ENCODE measurements at regions not wholly inside any gene's neighbourhood (a gene's known extent, or its start where the extent isn't known, plus 50 kb on each side); places are given as distances from the start of the nearest gene placed in this dataset.
"Not testable (repeated sequence)": the region's sequence is repeated elsewhere in the genome, so short reads cannot be mapped to it uniquely, and the experiment has no call there.

DNA sequence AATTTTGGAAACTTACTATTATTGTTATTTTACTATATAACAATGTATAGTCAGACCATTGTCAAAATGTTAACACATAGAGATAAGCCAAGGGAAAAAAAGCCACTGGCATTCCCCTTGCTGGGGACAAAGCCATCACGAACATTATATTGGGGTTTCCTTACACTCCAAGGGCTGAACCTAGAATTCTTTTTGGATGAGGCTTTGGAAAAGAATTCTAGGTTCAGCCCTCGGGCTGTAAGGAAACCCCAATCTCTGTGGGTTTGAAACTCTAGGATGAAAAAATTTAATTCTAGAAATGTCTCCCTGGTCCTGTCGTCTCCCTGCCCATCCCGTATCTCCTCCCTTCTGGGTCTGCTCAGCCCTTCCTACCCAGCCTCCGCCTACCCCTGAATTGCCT lies 67.0 kb upstream of the SMAD6 start:
- DNase-seq (ENCODE audit: low read depth in 2 of 3, low spot score in 2 of 3), result no peak

DNA sequence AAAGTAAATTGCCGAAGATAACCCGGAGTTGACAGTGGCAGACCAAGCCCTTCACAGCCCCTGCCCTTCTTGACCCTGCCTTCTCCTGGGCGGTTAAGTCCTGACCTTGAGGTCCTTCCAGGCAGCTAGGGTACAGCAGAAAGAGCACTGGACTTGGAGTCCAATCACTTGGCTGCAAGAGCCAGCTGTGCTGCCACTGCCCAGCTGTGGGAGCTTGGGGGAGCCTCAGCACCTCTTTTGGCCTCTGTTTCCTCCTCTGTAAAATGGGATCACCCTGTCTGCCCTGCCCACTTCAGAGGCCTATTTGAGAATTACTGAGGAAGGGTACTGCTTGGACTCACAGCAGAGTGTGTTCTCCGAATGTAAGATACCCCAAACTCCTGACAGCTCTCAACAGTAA lies 66.2 kb upstream of the SMAD6 start:
- DNase-seq (ENCODE audit: low read depth in 2 of 3, low spot score in 2 of 3), result no peak

DNA sequence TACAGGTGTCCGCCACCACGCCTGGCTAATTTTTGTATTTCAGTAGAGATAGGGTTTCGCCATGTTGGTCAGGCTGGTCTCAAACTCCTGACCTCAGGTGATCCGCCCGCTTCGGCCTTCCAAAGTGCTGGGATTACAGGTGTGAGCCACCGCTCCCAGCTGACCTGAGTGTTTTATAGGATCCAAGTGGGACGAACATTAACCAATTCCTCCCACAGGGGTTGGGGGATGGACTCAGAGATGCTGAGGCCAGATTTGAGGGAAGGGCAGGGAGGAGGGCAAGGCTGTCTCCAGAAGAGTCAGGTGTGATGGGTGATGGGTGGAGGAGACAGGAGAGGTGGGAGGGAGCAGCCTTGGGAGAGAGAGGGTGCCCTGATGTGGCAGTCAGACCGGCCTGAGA lies 65.0 kb upstream of the SMAD6 start:
- not testable (repeated sequence) for DNase-seq (ENCODE audit: low read depth in 2 of 3, low spot score in 2 of 3)

DNA sequence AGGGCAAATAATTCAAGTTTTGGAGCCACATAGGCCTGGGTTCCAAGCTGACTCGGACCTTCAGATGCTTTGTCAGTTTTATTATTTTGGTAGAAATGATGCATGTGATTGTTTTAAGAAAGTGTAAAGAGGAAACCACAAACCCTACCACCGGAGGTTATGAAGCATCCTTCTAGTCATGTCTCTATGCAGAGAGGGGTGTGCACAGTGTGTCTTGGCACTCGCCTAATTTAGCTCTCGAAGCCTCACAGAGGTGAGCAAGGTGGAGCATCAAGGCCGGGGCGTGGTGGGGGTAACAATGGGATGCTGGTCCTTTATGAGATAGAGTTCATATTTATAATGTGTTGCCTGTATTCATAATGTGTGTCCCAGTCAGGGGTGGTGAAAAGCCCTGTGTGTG lies 63.7 kb upstream of the SMAD6 start:
- no peak for DNase-seq (ENCODE audit: low read depth in 2 of 3, low spot score in 2 of 3)

DNA sequence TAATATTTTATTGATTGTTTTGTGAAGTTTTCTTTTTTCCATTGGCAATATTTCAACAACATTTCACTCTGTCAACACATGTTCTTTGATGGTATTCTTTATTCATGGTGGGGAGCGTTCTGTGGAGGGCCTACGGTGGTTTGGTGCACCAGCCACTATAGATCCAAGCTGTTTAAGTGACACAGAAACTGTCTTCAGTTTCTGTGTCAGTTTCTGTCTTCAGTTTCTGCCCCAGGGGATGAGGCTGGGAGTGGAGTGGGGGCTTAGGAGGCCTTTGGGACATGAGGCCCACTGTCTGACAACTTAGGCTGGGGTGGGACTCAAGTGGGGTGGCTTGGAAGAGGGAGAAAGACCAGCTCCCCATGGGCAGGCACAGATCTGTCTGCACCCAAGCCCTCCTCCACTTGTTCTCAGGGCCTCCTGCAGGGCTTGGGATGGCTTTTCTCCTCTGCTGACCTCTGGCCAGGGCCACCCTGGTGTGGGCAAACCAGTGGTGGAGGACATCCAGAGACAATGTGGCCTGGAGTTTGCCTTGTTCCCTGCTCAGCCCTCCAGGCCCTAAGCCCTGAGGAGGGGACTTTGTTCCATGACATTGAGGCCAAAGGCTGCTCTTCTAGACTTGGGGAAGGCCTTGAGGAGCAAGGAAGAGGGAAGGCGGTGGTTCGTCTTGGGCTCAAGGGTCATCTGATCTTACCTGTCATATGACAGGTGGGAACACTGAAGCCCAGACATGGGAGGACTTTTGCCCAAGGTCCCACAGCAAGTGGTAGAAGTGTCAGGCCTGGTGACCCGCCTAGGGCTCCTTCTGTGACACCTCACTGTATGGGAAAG lies 60.3 kb upstream of the SMAD6 start:
- DNase-seq (ENCODE audit: low read depth in 2 of 3, low spot score in 2 of 3), result no peak

DNA sequence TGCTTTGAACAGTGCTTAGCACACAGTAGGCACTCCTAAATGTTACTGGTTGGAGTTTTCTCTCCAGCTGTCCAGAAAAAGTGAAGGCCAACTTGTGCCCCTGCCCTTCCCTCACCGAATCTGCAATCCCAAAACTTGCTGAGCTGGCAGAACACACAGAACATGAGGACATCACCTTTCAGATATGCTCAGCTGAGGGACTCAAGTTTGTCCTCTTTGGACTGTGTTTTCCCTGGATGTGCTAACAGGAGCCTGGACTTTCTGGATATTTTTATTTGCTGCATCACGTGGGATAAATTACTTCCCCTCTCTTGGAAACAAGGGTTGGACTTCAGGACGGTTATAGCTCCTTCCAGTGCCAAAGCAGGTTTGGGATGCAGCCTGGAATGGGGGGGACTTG lies 59.5 kb upstream of the SMAD6 start:
- DNase-seq (ENCODE audit: low read depth in 2 of 3, low spot score in 2 of 3), result no peak

DNA sequence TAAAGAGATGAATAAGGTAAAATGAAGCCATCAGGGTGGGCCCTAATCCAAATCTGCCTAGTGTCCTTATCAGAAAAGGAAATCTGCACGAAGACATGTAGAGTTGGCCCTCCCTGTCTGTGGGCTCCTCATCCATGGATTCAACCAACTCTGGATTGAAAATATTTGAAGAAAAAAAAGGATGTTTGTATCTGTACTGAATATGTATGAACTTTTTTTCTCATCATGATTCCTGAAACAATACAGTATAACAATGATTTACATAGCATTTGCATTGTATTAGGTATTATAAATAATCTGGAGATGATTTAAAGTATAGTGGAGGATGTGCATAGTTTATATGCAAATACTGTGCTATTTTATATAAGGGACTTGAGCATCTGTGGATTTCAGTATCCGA lies 59.0 kb upstream of the SMAD6 start:
- DNase-seq (ENCODE audit: low read depth in 2 of 3, low spot score in 2 of 3), result no peak

DNA sequence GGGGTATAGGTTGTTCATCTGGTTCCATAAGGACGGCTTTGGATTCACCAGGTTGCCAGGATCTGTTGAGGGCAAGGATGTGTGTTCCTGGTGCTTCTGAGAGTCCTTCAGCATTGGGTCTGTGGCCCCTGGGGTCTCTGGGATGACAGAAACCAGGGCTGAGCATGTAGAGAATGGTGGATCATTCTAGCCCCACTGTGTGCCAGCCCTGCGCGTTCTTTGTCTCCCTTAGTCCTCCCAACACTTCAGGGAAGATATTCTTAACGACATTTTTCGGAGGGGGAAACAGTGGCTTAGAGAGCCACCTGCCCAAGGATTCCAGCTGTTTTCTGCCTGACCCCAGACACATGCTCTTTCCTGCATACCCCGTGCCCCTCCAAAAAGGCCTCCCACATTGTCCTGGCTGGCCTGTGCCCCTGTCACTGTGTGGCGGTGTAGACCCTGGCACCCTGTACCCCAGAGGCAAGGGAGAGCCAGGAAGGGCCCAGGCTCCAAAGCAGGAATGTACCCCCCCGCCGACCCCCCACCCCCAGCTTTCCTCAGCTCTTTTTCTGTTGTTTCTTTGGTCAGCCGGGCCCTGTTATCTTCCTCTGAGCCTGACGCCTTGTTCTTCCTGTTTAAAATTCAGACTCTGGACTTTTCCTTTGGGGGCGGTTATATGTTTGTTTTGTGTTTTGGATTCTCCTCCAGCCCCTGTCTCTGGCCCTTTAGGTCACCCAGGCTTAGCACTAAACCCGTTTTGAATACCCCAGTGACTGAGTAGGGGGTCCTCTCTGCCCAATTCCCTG lies 57.8 kb upstream of the SMAD6 start:
- no peak for DNase-seq (ENCODE audit: low read depth in 2 of 3, low spot score in 2 of 3)

DNA sequence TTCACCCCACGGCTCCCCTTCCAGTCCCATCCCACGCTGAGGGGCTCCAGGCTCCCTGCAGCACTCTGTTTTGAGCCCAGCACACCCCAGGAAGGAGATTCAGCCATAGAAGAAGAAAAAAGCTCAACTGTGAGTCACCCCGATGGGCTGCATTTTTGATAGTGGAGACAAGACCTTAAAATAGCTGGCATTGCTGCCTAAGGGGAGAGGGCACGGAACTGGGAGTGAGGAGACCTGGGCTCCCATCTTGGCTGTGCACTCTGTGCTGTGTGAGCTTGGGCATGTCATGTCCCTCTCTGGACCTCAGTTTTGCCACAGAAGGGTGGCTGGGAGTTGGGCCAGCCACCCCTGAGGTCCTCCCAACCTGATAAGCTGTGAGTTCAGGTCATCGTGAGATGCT lies 57.2 kb upstream of the SMAD6 start:
- DNase-seq (ENCODE audit: low read depth in 2 of 3, low spot score in 2 of 3), result no peak

DNA sequence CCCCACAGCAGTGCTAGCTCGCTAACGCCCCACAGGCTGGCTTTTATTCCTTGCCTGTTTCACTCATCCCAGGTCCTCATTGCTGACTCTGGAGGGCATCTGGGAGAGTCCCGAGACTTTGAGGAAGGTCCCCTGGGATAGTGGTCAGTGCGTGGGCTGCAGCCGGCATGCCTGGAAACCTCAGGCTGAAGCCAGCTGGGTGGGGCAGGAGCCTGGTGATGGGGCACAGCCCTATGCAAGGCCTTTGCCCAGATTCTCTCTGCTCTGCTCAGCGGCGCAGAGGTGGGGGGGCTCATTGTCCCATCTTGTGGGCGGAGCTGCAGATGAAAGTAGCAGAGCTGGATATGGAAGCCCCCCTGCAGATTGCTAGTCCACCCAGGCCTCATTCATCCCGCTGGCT lies 55.7 kb upstream of the SMAD6 start:
- DNase-seq (ENCODE audit: low read depth in 2 of 3, low spot score in 2 of 3), result no peak

DNA sequence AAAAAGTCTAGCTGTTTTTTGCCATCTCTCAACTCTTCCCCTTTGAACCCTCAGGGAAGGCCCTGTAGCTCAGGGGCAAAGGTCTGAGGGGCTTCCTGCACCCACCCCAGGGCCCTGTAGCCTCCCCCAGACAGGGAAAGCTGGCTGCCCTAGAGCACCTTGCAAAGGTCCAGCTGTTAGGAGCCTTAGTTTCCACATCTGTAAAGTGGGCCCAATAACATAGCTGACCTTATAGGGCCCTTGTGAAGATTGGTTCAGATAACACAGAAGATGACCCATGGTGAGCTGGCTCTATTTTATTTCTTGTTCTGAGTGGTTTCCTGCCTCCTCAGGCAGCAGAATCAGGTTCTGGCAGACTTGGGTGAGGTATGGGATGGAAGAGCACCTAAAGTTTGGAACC lies 55.2 kb upstream of the SMAD6 start:
- DNase-seq (ENCODE audit: low read depth in 2 of 3, low spot score in 2 of 3), result no peak

DNA sequence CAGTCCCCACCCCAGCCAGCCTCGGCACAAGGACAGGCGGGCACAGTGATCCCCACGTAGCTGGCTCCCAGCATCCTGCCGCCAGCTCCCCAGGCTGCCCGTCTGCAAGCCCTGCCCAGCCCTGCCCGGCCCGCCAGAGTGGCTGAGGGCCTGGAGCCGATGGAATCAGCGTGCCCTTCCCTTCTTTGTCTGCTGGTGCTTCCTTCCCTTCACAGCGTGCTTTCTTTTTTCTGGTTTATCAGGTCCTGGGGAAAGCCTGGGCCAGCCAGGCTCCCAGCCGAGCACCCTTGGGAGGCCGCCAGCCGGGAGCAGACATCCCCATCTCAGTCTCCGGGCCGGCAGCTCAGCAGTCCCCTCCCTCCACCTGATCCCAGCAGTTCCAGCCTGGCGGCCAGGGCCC lies 54.7 kb upstream of the SMAD6 start:
- no peak for DNase-seq (ENCODE audit: low read depth in 2 of 3, low spot score in 2 of 3)

DNA sequence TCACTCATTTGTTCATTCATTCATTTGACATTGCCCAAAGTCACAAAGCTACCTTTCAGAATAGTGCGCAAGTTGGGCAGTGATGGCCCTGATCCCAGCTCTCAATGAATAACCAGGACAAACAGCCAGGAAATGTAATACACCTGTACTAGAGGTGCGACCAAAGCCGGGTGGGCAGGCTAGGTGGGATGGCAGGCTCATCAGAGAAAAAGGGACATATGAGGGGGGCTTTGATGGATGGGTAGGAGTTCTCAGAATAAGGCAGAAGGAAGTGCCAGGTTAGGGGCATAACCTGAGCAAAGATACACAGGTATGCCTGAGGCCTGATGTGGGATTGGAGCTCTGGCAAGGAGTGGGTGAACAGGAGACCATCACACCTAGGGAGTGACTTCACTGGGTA lies 53.4 kb upstream of the SMAD6 start:
- no peak for DNase-seq (ENCODE audit: low read depth in 2 of 3, low spot score in 2 of 3)

DNA sequence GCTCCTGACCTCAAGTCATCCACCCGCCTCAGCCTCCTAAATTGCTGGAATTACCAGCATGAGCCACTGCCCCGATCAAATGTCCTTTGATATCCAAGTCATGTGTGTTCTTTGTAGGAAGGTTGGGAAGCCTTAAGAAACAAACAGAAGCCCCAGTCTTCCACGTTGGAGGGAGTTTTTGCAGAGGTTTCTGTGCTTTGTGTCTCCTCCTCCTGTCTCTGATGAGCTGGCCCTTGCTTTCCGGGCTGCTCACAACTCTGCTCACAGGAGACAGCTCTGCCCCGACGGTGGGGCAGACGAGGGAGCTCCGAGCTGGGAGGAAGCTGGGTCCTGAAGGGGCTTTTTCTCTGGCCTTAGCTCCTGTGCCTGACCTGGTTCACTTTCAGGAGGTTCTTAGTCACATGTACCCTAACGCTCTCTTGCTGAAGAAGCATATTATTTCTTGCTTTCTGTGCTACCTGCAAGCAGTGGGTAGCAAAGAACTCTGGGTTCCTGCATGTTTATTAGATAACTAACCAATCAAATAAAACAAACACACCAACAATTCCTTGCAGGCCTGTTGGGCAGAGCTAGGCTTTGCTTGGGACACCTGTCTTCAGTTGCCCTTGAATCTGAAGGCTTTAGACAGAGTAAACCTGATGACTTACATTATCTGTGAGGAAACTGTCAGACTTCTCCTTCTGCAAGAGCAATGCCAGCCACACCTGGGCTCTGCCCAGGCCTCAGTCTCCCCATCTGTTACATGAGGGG lies 52.6 kb upstream of the SMAD6 start:
- no peak for DNase-seq (ENCODE audit: low read depth in 2 of 3, low spot score in 2 of 3)

DNA sequence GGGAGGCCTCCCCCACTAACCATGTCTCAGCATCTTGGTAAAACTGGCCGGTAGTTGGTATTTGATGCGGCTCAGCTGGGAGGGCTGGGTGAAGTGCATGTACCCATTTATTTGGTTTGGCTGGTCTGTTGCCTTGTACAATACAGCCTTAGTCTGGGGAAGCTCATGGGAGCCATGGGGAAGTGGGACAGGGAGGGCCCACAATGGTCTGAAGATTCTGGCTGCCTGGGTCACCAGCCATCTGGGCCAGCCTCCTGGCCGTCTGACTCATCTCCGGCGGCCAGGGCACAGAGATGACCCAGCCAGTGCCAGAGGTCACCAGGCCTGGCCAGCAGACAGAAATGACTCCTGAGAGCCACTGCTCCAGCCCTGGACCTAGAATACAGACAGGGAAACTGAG lies 51.6 kb upstream of the SMAD6 start:
- DNase-seq (ENCODE audit: low read depth in 2 of 3, low spot score in 2 of 3), result no peak

DNA sequence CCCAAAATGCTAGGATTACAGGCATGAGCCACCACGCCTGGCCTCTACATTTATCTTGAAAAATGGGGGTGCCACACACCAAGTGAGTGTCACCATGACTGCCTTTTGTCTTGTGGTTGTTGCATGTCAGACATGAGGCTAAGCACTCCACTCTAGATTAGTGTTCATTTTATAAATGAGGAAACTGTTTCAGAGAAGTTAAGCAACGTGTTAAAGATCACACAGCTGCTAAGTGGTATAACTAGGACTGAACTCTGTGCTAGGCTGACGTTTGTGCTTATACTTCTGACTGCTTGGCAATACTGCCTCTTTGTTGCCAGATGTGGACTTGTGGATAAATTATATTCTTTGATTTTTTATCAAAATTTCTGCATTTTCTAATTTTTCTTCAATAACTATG lies 50.8 kb upstream of the SMAD6 start:
- DNase-seq (ENCODE audit: low read depth in 2 of 3, low spot score in 2 of 3), result no peak

DNA sequence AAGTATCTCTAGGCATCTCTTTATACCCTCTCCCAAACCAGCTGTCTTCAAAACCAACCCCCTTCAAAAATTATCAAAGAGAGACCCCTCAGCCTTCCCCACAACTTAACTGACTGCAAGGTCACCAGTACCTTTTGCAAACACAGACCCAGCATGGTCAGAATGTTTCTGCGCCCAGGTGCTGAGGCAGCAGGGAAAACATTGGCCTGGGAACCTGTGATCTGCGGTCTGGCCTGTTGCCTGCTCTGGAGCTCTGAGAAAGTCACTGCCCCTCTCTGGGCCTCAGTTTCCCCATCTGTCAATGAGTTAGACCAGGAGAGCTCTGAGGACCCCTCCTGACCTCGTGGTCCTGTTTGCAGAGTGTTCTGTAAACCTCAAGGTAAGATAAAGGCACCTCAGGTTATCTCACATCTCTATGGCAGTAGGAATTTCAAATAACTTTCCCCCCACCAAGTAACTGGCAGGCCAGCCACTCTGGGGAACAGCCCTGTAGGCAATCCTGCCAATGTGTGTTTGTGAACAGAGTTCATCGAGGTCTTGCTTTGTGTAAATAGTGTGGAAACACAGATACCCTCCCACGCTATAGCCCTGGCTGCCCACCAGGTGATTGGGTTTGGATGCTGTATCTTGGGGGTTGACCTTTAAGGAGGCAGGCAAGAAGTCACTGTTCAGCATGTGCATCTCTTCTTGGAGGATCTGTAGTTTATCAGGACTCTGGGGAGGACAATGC lies 50.0 kb upstream of the SMAD6 start:
- DNase-seq (ENCODE audit: low read depth in 2 of 3, low spot score in 2 of 3), result no peak
